Fibroblast of skin of right quadriceps (primary cell): ENCODE measurements at regions not wholly inside any gene's neighbourhood (a gene's known extent, or its start where the extent isn't known, plus 50 kb on each side); places are given as distances from the start of the nearest gene placed in this dataset.

Experiments used
- DNase-seq: peaks from one replicate; pipeline ENCODE4 v3.0.0-alpha.2; 2013

DNA sequence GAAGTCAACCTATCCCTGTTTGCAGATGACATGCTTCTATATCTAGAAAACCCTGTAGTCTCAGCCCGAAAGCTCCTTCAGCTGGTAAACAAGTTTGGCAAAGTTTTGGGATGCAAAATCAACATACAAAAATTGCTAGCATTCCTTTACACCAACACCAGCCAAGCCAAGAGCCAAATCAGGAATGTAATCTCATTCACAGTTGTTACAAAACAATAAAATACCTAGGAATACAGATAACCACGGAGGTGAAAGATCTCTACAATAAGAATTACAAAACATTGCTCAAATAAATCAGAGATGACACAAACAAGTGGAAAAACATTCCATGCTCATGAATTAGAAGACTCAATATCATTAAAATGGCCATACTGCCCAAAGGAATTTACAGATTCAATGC lies 50.4 kb upstream of the ZNF365 start:
- peak; percentile 3 for DNase-seq
